T-helper 22 cell (primary cell): ENCODE measurements at regions not wholly inside any gene's neighbourhood (a gene's known extent, or its start where the extent isn't known, plus 50 kb on each side); places are given as distances from the start of the nearest gene placed in this dataset.

Experiments
- DNase-seq: peaks from one replicate; pipeline ENCODE4 v3.0.0-alpha.2; 2020; ENCODE audit warnings: low read depth

- DNase-seq, result no peak
Observed at GRCh38 chr2:12417786-12418185, 298.9 kb upstream of the TRIB2 start.

DNA sequence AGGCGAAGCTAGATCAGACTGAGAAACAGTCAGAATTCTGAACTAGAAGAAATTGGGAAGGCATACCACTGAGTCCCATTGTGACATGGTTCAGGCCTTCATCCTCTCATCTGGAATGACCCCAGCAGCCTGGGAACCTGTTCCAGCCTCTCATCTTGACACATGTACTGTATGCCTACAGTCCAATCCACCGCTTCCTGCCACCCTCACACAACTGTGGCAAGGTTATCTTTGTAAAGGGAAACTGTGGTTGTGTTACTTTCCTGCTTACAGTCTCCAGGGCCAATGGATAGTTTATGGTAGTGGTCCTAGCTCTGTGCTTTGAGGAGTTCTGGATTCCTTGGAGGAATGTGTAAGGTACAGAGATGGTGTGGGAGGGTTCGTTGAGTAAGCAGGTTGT, 296.9 kb upstream of the TRIB2 start:
- DNase-seq, result no peak

- no peak for DNase-seq
Observed at GRCh38 chr2:12421046-12421445, 295.7 kb upstream of the TRIB2 start.

GRCh38 chr2:12424219-12424618, 292.5 kb upstream of the TRIB2 start:
- no peak for DNase-seq

- no peak for DNase-seq
Observed at GRCh38 chr2:12424809-12425208, 291.9 kb upstream of the TRIB2 start.

GRCh38 chr2:12428324-12428723, 288.4 kb upstream of the TRIB2 start:
- no peak for DNase-seq

- DNase-seq, result no peak
Observed at GRCh38 chr2:12428786-12429185, 287.9 kb upstream of the TRIB2 start.

DNA sequence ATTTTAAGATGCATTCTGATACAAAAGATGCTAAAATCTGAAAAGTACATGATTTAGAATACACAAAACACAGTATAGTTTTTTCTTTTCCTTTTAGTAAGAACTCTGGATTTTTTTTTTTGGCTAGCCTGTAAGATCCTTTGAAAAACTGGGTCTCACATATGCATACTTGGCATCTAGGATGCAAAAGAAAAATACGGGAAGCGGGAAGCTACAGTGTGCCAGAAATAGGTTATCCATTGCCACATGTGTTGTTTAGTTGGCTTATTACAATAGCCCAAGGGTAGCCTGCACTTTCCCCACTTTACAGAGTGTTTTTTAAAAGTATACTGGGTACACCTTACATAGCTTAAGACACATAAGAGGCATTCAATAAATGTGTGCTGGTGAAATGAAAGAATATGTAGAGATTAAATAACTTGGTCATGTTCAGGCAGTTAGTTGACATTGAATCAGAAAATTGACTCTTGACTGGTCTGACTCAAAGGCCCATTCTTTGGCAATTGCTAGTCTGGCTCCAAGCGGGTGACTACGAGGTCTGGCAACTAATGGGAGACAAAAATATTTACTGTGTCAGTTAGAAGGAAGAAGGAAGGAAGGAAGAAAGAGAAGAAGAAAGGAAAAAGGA, 286.8 kb upstream of the TRIB2 start:
- no peak for DNase-seq

DNA sequence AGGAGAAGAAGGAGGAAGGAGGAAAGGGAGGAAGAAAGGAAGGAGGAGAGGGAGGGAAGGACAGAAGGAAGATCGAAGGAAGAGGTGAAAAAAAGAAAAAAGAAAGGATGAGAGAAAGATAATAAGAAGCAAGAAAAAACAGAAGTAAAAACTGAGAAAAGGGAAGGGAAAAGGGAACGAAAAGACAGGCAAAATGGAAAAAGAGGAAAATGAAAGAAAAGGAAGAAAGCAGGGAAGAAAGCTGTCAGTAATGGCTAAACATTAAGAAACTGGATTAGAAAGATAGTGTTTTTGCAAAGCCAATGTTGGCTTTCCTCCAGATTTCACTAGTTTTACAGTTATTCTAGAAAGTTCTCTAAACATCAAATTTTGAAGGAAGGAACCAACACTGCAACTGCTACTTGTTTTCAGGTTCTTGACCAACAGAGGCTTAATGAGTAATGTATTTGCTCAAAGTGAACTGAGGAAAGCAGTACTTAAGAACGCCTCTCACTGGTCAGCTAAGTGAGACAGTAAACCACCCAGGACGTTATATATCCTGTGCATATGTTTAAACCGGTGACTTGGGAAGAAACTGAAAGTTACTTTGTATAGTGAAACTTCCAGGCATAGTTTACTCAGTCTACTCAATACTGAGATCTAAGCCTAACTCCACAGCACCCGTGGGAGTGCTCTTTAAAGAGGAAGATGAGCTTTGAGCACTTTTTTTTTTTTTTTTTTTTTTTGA, 286.2 kb upstream of the TRIB2 start:
- DNase-seq, result no peak

- DNase-seq, result no peak
Observed at GRCh38 chr2:12432985-12433625, 283.6 kb upstream of the TRIB2 start.

DNA sequence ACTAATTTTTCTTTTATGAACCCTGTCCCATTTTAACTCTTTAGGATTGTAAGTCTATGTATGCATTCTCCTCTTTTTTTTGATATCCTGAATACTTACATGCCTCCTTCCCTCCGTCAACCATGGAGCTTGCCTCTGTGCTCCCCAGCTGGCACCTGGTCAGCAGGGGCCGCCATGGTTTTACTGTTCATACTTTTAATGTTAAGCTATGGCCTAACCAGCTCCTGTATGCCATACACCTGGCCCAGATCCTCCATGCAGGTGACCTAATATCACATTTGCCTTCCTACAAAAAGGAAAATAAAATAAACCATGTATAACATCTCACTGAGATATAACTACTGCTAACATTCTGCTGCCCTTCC, 283.1 kb upstream of the TRIB2 start:
- DNase-seq, result no peak

- DNase-seq, result no peak
Observed at GRCh38 chr2:12434630-12435098, 282.1 kb upstream of the TRIB2 start.

DNA sequence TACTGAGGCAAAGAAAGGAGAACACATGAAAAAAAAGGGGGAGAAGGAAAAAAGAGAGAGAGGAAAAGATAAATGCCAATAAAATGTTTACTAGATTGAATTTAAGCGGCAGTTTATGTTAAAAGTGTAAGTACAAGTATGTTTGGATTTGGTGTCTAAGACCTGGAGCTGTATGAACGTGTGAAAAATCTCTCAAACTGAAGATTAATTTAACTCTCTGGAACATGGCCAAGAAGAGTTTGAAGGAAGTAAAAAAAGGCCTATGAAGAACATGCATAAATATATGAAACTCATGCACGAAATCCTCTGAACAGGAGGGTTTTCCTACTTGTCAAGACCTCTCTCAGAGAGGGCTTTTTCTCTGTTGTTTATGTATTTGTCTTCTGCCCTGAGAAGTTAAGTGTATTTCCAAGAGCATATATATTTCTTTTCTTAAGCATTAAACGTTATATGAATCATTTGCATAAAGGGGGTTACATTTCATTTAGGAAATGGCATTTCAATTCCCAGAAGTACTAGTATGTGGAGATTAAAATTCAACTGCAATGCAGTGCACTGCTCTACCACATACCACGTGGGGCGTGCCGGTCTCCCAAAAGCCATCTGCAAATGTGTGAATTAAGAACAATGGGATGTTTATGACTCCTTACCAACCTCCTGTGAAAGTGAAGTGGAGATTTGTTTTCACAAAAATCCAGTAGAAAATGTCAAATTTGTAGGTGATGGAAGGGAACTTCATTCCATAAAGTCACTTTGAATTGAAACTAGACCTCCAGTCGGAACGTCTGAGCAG, 281.1 kb upstream of the TRIB2 start:
- DNase-seq, result no peak

DNA sequence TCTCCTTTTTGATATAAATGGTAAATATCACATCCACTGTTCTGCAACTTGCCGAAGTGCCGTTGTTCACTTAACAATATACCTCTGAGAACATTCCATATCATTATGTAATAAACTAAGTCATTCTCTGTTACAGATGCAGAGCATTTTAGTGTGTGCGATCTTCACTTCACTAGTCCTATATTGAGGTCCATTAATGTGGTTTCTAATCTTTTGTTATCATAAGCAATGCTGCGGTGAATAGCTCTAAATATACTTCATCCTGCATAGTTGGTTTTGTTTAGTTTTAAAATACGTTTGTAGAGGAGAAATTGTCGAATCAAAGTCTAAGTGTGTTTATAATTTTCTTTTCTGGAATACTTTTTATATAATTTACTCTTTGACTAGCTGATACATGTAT, 280.3 kb upstream of the TRIB2 start:
- no peak for DNase-seq

DNA sequence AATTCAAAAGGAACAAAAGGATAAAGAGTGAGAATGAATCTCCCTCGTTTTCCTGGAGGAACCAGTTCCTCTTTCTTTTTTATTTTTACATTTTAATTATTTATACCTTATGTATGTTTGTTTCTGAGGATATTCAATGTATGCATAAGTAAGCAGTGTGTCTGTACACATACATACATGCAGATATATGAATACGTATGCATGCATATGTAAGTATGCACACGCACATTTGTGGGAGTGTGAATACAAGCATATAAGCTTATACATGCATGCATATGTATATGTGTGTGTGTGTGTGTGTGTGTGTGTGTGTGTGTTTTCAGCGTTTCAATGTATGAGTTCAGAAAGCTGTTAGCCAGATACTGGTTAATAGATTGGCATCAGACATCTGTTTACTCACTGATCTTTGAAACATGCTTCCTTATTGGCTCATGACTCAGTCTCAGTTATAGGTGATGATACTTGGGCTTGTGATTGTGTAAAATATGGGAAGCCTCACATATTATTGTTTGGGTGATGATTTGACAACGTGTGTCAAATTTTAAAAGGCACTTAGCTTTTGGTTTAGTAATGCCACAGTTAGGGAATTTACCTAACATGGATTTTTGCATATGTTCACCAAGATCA, 279.7 kb upstream of the TRIB2 start:
- no peak for DNase-seq

- DNase-seq, result no peak
Observed at GRCh38 chr2:12440731-12441130, 276.0 kb upstream of the TRIB2 start.

- DNase-seq, result peak; percentile 0
Observed at GRCh38 chr2:12441750-12442475, 274.8 kb upstream of the TRIB2 start.

DNA sequence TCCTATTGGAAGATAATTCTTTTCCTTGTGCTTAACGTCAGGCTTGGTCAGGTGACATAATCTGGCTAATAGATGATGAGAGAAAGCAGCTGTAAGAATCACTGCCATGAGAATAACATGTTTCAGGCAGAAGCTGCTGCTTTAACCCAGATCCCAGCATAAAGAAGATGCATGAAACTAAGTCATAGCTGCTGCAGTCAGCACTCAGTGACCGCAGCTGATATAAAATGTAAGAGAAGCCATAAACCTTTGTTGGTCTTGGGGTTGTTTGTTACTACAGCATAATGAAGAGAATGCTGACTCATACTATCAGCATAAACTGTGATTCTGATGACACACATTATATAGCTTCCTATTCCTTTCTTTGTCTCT, 274.3 kb upstream of the TRIB2 start:
- DNase-seq, result no peak

DNA sequence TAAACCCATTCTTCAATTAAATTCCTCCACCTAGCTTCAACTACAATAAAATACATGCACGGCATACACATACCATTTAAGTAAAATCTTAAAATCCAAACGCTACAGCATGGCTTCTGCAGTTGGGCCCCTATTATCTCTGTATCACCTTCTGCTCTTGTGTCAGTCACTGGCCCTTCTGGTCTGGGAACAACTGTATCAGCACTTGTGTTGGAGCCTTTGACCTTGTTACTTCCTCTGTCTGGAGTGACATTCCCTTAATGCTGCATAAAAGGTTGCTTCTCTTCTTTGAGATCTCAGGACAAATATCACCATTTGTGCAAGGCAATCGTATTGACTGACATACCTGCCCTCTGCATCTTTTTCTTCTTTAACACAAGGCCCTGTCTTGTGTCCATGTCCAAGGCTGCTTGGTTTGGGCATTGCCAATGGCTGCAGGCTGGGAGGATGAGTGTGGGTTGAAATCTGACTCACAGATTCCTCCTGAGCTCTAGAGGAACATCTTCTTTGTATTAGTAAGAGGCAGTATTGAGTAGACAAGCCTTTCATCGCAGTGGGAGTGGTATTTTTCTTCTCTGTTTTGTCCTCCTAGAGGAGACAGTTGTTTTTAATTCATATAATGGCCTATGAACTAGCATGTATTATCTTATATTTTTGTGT, 267.8 kb upstream of the TRIB2 start:
- no peak for DNase-seq

DNA sequence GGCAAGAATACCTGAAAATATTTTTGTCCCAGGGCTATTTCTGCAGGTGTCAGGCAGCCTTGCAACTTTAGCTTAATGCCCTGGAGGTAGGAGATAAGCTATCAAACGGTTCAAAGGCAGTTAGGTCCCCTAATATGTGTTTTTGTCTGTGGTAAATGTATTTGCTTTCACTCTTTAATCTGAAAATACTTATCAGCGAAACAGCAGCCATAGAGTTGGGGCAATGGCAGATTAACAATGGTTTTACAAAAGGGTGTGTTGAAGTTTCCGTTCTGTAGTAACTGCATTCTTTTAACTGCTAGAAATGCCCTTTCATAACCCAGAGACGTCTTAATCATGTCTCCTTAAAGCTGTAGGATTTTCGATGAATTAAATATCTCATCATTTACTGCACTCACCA, 265.0 kb upstream of the TRIB2 start:
- DNase-seq, result no peak

- DNase-seq, result no peak
Observed at GRCh38 chr2:12452185-12452584, 264.6 kb upstream of the TRIB2 start.
